WTC11 (cell line): ENCODE measurements at regions not wholly inside any gene's neighbourhood (a gene's known extent, or its start where the extent isn't known, plus 50 kb on each side); places are given as distances from the start of the nearest gene placed in this dataset.
A peak's percentile ranks its signal among the peaks of the same experiment; 100 is the strongest.

Source experiments
- CREM ChIP-seq: sonication (generic); formaldehyde crosslinking; IDR thresholded peaks from 2 replicates; pipeline ENCODE4 v1.8.1; 2022; ENCODE audit warnings: mild to moderate bottlenecking, missing genetic modification reagents, moderate library complexity
- CTCF ChIP-seq: fragments of 200-600 bp; IDR thresholded peaks from 2 replicates; pipeline ENCODE4 v1.8.0; 2022; ENCODE audit warnings: antibody characterized with exemption

- TF ChIP-seq CTCF (peak; percentile 25; the same call in 1 of the 2 replicates), CREM (CRISPR knock-in tag) (no peak)
Observed at GRCh38 chr3:26280517-26280916, 342.1 kb upstream of the LRRC3B start.
